Left hindlimb (tissue), 1 donor: ENCODE measurements at regions not wholly inside any gene's neighbourhood (a gene's known extent, or its start where the extent isn't known, plus 50 kb on each side); places are given as distances from the start of the nearest gene placed in this dataset.
"Not testable (repeated sequence)": the region's sequence is repeated elsewhere in the genome, so short reads cannot be mapped to it uniquely, and the experiment has no call there.

ENCODE experiments used
- DNase-seq: peaks from one replicate; pipeline ENCODE4 v3.0.0-alpha.2; 2018

DNA sequence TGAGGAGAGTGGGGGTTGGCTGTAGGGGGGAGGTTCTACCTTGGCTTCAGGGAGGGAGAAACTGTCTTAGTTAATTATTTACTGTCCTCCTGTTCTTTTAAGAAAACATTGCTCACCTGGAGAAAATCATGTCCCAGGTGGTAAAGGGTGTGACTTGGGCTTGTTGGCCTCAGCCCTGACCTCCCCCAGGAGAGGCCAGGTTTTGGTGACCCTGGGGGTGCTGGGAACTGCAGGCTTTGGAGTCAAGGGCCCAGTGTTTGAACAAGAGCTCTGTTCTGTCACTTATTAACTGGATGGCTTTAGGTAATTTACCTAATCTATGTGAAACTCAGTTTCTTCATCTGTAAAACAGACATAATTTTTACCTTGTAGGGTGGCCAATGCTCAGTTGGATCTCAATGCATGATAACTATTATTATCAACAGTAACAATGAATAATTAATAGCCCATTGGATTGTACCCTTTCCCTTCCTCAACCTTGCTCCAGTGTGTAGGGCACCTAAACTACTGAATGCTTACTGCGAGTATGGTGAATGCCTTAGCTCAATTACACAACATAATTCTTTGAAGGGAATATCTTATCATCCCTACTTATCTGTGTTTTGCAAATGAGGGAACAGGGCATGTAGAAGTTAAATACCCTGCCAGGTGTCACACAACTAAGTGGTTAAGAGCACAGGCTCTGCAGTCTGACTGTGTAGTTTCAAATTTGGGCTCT is 959.4 kb upstream of the DEFB115 start:
- DNase-seq: not testable (repeated sequence)

DNA sequence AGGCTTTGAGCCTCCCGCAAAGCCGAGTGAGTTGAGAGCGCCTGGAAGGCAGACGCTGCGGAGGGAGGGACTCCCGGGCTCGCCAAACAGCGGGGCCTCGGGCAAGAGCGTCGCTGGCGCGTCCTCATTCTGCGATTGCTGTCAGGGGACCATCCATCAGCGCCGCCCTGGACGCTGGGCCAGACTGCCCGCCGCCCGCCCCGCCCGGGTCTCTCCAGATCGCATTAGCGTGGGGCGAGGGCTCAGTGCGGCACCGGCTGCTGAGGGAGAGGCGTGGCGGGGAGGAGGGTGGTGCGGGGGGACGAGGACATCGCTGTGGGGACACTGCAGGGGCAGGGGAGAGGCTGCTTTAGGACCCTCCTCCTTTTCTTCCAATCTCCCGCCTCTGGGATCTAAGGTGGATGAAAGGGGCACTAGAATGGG is 957.2 kb upstream of the DEFB115 start:
- DNase-seq: not testable (repeated sequence)

DNA sequence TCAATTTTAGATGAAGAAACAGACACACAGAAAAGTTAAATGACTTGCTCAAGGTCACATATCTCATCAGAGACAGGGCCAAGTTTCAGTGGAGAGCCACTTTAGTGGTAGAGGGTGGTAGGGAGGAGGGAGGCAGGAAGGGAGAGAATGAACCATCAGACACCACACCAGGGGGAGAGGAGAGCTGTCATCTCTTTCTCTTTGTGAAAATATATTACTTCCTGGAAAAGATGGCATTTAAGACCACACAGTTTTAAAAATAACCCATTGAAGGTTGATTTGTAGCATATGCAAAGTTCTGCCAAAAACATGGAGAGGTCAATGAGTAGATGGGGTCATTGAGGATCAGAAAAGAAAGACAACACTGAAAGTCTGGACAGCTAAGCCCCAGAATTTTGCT is 954.7 kb upstream of the DEFB115 start:
- not testable (repeated sequence) for DNase-seq

DNA sequence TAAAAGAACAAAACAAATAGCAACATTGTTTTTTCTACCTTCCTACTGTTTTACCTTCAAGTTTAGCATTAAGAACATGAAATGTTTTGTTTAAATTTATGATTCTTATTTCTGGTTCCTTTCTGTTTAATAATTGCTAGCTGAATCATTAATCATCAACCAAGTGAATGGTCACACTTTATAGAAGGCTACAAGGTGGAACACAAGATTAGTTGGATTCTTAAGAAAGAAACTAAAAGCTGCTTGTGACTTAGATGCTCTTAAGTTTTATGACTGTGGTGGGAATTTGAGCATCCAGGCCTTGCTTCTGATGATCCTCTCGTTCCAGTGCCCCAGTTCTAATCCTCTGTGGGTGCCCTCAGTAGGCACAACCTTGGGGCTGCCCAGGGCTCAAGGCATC is 947.5 kb upstream of the DEFB115 start:
- DNase-seq: not testable (repeated sequence)

DNA sequence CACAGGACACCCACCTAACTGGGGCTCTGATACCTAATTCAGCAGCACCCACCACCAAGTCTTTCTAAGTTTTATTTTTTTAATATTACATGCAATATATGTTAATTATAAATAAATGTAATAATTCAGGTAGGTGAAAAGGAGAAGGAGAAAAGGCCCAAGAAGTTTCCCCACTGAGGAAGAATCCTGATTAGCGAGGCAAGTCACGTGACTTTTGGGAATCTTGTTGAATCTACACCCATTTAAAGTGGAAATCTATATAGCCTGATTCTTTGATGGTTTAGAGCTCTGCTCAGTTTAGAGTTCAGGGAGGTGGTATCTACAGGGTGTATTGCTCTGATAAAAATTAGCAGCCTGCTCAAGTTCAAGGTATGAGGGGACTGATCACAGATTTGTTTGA is 947.1 kb upstream of the DEFB115 start:
- not testable (repeated sequence) for DNase-seq

DNA sequence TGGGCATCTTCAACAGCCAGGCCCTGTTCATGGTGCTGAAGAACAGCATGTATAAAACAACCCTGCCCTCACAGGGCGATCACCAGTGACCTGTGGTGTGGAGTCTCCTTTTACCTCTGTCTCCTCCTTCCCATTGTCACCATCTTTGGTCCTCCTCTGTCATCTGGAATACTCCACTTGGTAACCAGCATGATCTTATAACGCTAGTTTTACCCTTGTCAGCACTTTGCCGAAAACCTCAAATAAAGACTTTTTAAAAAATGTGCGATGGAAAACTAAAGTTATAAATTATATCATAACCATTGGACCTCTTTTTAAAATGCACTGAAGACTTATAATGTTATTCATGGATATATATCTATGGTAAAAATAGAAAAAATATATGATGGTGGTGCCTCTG is 945.2 kb upstream of the DEFB115 start:
- not testable (repeated sequence) for DNase-seq

DNA sequence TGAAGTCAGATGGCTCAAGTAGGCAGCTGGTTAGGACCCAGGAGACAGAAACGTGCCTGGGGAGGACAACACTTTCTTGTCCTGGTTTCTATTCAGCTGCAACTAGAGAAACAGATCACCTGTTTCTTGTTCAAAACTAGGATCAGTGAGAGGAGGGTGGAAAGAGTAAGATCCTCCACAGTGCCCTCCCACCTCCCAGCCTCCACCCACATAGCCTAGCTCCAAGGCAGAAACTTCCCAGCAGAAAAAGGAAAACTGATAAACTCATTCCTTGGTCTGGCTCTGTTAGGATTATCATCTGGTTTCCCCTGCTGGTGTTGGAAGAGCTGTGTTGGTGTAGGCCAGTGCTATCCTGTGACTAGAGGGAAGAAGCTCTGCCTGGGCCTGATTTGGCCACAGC is 943.8 kb upstream of the DEFB115 start:
- not testable (repeated sequence) for DNase-seq

DNA sequence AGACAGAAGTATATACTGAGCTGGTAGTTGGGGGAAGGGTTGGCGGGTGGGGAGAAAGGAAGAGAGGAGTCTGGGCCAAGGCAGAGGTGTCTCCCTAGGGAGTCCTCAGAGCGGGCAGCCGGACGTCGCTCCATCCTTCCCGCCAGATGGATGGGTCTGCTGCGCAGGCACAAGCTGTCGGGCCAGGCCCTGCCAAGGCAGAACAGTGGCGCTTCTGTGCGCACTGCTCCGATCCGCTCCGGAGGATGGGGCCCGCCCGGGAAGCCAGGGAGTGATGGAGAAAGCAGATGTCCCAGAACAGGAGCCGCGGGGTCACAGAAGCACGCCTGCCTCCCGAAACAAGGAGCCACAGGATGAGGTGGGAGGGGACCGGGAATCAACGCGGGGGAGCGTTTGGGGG is 941.4 kb upstream of the DEFB115 start:
- peak; percentile 32 for DNase-seq

DNA sequence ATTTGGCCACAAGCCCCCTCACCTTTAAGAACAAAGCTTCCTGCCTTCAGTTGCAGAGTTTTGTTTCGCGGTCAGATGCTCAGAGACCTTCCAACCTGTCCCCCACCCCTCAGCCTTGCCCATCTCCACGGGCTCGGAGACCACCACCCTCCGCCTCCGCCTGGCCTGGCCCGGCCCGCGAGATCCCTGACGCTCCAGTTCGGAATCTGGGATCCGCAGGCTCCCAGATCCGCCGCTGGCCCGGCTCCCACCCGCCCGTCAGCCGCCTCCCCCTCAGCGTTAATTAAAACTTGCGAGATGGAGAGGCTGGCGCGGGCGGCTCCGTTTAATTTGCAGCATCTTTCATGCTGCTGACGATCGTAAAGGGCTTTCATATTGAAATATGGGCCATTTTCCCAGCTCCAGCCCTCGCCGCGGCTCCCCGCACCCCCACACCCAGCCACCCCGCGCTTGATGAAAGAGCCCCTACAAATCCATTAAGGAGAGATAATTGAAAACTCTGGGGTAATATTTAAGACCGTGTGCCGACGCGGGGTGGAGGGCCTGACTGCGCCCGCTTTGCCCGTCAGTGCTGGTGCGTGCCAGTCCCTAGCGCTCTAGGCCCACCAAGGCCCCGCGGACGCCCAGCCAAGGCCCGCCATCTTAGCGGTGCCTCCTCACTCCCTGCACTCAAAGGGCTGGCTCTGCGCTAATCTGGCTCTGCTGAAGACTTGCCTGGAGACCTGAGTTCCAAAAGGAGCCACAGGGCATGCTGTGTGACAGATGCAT is 940.7 kb upstream of the DEFB115 start:
- DNase-seq: not testable (repeated sequence)

DNA sequence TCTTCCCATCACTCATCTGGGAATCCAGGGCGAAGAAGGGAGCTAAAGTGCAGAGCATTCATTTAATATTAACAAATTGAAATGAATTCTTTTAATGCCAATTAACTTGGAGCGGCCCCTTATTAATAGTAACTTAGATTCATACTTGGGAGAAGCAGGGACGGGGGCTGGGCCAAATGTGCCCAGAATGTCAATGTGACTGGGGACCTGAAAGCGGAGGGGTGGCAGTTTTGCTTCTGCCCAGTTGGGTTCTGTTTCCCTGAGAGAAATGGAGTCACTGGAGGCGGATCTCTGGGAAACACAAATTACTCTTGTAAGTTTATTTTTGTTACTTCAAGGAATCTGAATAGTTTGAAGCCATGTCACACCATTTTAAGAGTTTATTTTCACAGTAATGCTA is 923.7 kb upstream of the DEFB115 start:
- DNase-seq: not testable (repeated sequence)

DNA sequence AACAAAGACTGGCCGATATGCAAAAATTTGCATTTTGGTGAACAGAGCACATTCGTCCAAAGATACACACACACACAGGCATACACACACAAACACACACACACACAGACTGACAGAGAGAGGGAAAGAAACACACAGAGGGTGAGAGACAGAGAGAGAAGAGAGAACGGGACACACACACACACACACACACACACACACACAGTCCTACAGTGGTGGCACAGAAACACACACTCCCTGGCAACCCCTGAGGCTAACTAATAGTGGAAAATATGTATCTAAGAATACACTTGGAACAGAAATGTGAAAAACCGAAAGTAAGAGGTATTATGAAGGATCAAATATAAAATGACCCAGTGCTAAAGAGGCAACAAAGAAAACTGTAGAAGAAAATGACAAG is 919.9 kb upstream of the DEFB115 start:
- not testable (repeated sequence) for DNase-seq

DNA sequence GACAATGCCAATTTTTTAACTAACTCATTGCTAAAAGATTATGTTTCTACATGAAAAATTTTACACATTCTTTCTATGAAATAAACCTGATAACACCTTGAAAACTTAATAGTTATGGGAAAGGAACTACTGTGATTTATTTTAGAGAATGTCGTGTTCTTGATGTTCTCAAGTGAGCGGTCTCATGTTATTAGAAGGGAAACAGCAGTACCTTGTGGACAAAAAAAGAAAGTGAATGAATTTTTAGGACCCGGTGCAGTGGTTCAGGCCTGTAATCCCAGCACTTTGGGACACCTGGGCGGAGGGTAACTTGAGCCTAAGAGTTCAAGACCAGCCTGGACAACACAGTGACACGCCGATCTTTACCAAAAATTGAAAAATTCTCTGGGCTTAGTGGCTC is 908.5 kb upstream of the DEFB115 start:
- not testable (repeated sequence) for DNase-seq

DNA sequence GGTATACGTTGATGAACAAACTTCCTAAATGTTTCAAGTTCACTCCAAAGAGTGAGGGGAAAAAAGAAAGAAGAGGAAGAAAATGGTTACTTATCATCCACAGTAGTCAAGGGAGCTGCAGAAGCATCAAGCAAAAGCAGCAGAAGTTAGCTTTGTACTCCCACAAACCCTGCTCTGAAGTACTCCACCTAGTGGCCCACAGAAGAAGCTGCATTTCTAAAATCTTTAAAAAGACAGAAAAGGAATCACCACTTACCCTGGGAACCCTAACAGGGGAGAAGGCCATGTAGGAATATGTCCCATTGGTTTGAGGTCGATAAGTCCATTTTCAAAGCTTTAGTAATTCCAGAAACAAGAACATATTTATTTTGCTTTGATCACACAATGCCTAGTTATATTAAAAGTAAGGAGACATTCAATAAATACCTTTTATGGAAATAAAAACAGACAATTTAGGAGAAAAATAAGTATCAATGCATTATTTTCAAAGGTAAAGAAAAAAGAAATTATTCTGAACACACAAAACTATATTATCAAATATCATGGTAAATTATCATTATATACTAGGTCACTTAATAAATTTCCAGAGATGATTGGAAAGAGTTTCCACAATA is 900.5 kb upstream of the DEFB115 start:
- not testable (repeated sequence) for DNase-seq

DNA sequence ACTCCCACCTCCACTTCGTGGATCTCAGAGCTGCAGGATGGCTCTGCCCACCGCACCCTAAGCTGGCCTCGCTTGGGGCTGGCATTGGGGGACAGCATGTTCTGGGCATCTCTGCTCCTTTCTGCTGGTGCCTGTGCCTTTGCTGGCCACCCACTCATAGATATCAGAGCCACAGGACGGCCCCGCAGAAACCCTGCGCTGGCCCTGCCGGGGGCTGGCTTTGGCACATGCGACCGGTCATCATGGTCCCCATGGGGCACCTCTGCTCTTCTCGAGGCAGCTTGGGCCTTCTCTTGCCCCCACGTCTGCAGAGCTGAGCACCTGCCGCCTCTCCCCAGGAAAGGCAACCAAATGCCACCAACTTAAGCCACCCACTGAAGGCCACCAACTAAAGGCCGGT is 895.7 kb upstream of the DEFB115 start:
- DNase-seq: not testable (repeated sequence)

DNA sequence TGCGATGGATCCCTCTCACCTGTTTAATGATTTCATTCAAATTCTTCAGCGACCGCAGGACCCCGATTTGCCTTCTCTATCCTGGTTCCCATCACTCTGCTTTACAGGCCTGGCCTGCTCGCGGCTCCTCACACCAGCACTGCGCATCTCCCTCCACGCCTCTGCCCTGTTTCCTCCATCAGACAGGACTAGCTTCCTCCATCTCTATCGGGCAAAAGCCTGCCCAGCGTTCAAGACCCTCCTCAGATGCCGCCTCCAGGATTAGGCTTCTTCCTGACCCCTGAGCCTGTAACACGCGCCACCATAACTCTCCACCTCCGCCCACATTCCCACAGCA is 881.1 kb upstream of the DEFB115 start:
- not testable (repeated sequence) for DNase-seq

DNA sequence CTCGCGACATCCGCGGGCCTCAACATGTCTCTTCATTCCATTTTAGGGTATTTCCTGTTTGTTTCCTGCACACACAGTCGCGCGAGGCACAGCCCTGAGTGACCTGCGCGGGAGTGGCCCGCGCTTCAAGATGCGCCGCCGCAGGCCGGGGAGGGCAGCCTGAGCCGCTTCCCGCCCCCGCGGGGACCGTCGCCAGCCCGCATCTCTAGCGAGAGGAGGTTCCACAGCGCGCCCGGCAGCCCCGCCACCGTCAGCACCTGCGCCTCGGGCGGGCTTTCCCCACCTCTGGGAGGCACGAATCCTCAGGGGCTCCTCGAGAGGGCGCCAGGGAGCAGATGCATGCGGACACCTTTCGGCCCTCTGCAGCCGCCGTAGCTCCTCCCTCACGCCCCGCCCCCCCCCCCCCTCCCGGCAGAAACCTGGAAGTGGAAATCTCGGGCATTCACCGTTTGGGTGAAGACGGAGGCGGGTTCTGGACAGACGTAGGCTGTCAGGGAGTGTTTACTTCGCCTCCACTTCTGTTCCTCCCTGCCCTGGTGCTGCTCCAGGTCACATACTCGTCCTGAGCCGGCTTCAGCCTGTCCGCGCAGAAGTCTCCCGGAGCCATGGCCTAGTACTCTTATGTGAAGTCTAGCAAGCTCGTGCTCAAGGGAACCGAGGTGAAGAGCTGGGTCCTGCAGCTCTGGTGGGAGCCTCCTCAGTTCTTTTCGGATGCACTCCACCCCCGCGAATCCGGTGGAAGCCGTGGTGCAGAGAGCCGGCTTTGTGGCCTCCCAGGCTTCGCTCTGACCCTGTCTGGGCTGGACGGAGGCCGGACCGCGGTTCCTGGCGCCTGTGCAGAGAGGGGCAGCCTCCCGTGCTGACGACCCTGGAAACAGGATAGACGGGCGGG is 880.5 kb upstream of the DEFB115 start:
- peak; percentile 89 for DNase-seq

DNA sequence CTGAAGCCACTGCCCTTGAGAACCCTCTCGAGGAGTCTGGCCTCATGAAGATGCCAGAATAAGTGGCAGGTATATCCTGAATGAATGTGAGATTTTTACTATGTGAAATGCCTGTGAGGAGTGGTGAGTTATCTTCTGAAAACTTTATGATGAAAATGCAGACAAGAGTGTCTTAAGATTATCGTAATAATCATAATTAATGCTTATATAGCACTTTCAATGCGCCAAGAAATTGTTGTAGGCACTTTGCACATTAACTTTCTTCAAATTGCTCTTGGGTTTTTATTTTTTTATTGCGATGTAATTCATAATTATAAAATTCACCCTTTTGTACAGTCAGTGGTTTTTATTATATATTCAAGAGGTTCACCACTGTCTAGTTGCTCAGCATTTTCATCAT is 879.1 kb upstream of the DEFB115 start:
- not testable (repeated sequence) for DNase-seq

DNA sequence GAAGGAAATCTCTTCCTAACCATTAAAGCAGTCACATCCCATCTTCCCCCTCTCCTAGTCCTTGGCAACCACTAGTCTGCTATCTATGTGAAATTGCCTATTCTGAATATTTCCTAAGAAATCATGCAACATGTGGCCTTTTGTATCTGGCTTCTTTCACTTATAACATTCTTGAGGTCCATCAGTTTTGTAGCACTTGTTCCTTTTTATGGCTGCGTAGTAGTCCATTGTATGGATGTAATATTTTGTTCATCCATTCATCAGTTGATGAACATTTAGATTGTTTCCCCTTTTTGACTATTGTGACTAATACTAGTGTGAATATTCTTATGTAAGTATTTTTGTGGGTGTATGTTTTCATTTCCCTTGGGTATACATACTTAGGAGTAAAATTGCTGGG is 878.7 kb upstream of the DEFB115 start:
- DNase-seq: not testable (repeated sequence)

DNA sequence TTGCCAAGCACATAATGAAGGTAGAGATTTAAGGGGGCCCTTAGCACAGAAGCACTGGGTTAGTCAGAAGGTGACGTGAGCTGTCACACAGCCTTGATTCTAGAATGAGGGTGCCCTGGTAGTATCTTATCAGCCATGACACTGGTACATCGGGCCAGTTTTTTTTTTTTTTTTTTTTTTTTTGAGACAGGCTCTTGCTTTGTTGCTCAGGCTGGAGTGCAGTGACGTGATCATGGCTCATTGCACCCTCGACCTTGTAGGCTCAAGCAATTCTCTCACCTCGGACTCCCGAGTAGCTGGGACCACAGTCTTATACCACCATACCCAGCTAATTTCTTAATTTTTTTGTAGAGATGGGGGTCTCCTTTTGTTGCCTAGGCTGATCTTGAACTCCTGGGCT is 872.6 kb upstream of the DEFB115 start:
- DNase-seq: not testable (repeated sequence)

DNA sequence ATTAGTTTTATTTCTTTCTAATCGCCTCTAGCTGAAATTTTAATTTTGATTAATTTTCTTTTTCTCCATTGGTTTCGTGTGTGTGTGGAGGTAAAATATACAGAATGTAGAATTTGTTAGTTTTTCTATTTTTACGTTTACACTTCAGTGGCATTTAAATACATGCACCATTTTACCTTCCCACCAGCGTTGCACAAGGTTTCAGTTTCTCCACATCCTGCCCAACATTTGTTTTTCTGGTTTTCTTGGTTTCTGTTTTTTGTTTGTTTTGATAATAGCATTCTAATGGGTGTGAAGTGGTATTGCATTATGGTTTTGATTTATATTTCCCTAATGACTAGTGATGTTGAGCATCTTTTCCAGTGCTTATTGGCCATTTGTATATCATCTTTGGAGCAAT is 871.4 kb upstream of the DEFB115 start:
- DNase-seq: not testable (repeated sequence)

DNA sequence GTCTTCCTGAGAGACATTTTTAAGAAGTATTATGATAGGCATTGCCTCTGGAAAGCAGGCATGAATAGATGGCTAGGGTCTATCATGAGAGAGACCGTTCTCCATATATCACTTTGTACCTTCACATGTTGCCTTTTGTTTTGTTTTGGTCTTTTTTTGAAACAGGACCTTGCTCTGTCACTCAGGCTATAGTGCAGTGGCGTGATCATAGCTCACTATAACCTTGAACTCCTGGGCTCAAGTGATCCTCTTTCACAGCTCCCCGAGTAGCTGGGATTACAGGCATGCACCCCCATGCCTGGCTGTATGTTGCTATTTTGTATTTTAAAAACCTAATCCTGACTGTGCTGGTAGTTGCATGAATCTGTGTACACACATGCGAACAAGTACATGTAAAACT is 869.6 kb upstream of the DEFB115 start:
- DNase-seq: not testable (repeated sequence)

DNA sequence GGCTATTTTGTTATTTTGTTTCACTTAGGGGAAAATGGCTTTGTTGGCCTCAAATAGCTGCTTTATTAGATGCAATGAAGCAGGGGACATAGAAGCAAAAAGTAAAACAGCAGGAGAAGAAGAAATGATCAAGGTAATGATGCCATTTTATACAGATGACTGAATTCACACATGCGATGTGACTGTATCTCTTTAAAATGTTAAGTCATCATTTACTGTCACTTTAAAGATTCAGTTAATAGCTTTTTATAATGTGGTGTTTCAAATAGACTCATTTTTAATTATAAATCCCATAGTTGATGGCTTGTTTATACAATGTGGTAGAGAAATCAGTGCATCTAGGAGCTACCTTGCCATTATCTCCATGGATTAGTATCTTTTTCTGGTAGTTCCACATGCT is 863.9 kb upstream of the DEFB115 start:
- DNase-seq: not testable (repeated sequence)

DNA sequence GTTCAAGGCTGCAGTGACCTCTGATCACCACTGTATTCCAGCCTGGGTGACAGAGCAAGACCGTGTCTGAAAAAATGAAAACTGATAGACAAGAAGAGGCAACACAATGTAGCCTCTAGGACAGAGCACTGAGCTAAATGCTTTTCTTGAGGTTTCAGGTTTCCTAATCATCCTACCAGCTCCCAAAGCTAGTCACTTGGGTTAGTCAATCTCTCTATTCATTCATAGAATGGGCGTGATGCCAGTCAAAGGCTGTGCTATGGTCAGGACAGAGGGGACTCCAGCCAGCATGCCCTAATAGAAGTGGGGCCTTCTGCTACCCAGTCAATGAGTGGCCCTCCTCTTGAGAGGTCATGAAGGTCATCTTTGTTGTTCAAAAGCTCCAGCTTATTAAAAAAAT is 860.4 kb upstream of the DEFB115 start:
- not testable (repeated sequence) for DNase-seq
